Skeletal muscle satellite cell (primary cell): ENCODE measurements at regions not wholly inside any gene's neighbourhood (a gene's known extent, or its start where the extent isn't known, plus 50 kb on each side); places are given as distances from the start of the nearest gene placed in this dataset.

Experiments used
- H3K27me3 ChIP-seq: 2 replicates; pipeline ENCODE4 v1.7.0; 2013; ENCODE audit warnings: low read length; ENCODE audit not compliant: control insufficient read depth, insufficient read depth
- H3K36me3 ChIP-seq: 2 replicates; pipeline ENCODE4 v1.7.0; 2013; ENCODE audit warnings: mild to moderate bottlenecking, control low read depth, low read length; ENCODE audit not compliant: insufficient read depth
- H3K4me1 ChIP-seq: 2 replicates; pipeline ENCODE4 v1.7.0; 2013; ENCODE audit warnings: low read length; ENCODE audit not compliant: control insufficient read depth, insufficient read depth
- H3K4me2 ChIP-seq: 2 replicates; pipeline ENCODE4 v1.7.0; 2013; ENCODE audit warnings: mild to moderate bottlenecking, low read length
- H3K4me3 ChIP-seq: 2 replicates; pipeline ENCODE4 v1.7.0; 2013; ENCODE audit warnings: low read length
- H3K9ac ChIP-seq: 2 replicates; pipeline ENCODE4 v1.7.0; 2013; ENCODE audit warnings: mild to moderate bottlenecking, low read depth, low read length, moderate library complexity
- H3K9me3 ChIP-seq: replicated peaks from 2 replicates; pipeline ENCODE4 v1.7.0; 2013; ENCODE audit warnings: mild to moderate bottlenecking, control low read depth, low read length

- no peak overlapping the region for H3K4me3 ChIP-seq
- H3K4me2 ChIP-seq, result no peak overlapping the region
- peaks cover 6% of the 10 kb centered on the region for H3K9me3 ChIP-seq
- H3K27me3 ChIP-seq, result no peaks in the 10 kb centered on the region
- no peaks in the 10 kb centered on the region for H3K4me1 ChIP-seq
- no peak overlapping the region for H3K9ac ChIP-seq
- H3K36me3 ChIP-seq, result no peaks in the 10 kb centered on the region
These were observed 197.0 kb downstream of the MAF start for GRCh38 chr16:79403534-79403933.

DNA sequence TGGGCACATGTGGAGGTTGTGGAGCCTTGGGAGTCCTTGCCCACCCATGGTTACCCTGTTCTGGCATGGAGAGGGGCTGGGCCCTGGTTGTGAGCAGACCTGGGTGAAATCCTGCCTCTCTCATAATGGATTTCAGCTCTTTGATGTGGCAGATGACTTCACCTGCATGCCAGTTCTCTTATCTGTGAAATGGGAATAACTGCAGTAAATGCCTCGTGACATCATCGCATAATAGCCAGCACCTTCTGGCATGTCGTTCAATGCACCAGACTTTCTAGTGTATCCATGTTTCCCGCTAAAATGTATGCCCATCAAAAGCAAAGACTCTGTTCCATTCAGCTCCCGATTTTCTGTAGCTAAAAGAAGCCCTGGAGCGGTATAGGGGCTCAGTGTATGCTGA lies 197.6 kb downstream of the MAF start:
- no peaks in the 10 kb centered on the region for H3K27me3 ChIP-seq
- no peak overlapping the region for H3K4me2 ChIP-seq

GRCh38 chr16:79402356-79402755 lies 198.2 kb downstream of the MAF start:
- H3K27me3 ChIP-seq, result no peaks in the 10 kb centered on the region
- H3K4me1 ChIP-seq, result no peaks in the 10 kb centered on the region
- H3K4me2 ChIP-seq, result no peak overlapping the region
- H3K9ac ChIP-seq, result no peak overlapping the region
- no peaks in the 10 kb centered on the region for H3K36me3 ChIP-seq
- H3K9me3 ChIP-seq, result peaks cover 3% of the 10 kb centered on the region
- no peak overlapping the region for H3K4me3 ChIP-seq

More for the DNA sequence above, 197.6 kb downstream of the MAF start:
- H3K4me1 ChIP-seq, result no peaks in the 10 kb centered on the region
- H3K9ac ChIP-seq, result no peak overlapping the region
- H3K9me3 ChIP-seq, result peaks cover 6% of the 10 kb centered on the region
- H3K36me3 ChIP-seq, result no peaks in the 10 kb centered on the region
- no peak overlapping the region for H3K4me3 ChIP-seq

DNA sequence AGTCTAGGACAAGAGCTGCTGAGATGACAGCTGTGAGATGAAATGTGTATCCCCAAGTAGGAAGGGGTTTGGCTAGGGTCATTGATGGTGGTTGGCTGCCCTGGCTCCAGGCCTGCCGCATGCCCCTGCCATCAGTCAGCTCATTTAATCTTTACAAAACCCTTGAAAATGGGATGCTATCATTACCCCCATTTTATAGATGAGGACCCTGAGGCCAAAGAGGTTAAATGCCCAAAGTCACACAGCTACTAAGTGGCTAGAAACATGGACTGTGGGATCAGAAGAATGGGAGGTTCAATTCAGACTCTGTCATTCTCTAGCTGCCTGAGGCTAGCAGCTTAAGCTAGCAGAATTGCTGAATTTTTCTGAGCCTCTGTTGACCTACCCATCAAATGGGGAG lies 198.8 kb downstream of the MAF start:
- H3K4me3 ChIP-seq, result no peak overlapping the region
- no peaks in the 10 kb centered on the region for H3K36me3 ChIP-seq
- no peaks in the 10 kb centered on the region for H3K4me1 ChIP-seq
- H3K9ac ChIP-seq, result no peak overlapping the region
- no peaks in the 10 kb centered on the region for H3K27me3 ChIP-seq
- H3K9me3 ChIP-seq, result peaks cover 7% of the 10 kb centered on the region
- H3K4me2 ChIP-seq, result no peak overlapping the region

DNA sequence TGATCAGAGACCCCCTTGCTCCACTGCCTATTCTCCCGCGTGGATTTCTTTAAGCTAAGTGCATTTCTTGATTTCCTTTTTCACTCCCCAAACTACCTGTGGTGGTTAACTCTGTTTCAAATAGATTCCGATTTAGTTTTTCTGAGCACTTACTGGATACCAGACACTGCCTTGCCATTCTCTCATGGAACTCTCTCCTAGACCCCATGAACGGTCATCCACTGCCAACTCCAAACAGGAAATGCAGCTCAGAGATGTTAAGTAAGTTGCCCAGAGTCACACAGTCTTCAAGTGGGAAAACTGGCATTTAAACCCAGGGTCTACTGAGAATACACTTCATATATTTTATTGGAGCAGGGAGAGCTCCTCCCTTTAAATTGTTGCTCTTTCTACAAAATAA lies 199.4 kb downstream of the MAF start:
- Histone ChIP-seq H3K4me1 (no peaks in the 10 kb centered on the region), H3K27me3 (no peaks in the 10 kb centered on the region), H3K4me2 (no peak overlapping the region), H3K36me3 (no peaks in the 10 kb centered on the region), H3K9ac (no peak overlapping the region), H3K9me3 (peaks cover 7% of the 10 kb centered on the region), H3K4me3 (no peak overlapping the region)

- Histone ChIP-seq H3K9me3 (peaks cover 7% of the 10 kb centered on the region), H3K36me3 (no peaks in the 10 kb centered on the region), H3K27me3 (no peaks in the 10 kb centered on the region), H3K4me1 (no peaks in the 10 kb centered on the region), H3K9ac (no peak overlapping the region), H3K4me2 (no peak overlapping the region), H3K4me3 (no peak overlapping the region)
These were observed 199.9 kb downstream of the MAF start for GRCh38 chr16:79400462-79401149.

DNA sequence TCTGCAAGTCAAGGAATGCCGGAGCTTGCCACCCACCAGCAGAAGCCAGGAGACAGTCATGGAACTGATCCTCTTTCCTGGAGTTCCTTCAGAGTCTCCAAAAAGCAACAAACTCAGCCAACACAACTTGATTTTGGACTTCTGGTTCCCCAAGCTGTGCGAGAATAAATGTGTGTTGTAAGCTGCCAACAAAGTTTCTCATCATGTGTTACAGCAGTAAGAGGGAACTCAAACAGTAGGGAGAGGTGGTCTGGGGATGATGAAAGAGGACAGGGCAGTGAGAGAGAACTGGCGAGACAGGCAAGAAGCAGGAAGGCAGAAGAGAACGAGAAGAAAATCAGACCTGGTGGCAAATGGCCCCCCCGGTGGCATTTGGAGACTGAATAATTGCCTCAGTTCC lies 204.9 kb downstream of the MAF start:
- H3K36me3 ChIP-seq, result no peaks in the 10 kb centered on the region
- H3K4me1 ChIP-seq, result no peaks in the 10 kb centered on the region
- no peak overlapping the region for H3K4me2 ChIP-seq
- no peak overlapping the region for H3K4me3 ChIP-seq
- H3K9ac ChIP-seq, result no peak overlapping the region
- H3K27me3 ChIP-seq, result no peaks in the 10 kb centered on the region
- peaks cover 7% of the 10 kb centered on the region for H3K9me3 ChIP-seq

- no peaks in the 10 kb centered on the region for H3K36me3 ChIP-seq
These were observed 206.3 kb downstream of the MAF start for GRCh38 chr16:79394206-79394605.

GRCh38 chr16:79393564-79393963 lies 207.0 kb downstream of the MAF start:
- no peaks in the 10 kb centered on the region for H3K4me1 ChIP-seq
- H3K9ac ChIP-seq, result no peak overlapping the region
- H3K36me3 ChIP-seq, result no peaks in the 10 kb centered on the region
- no peak overlapping the region for H3K4me3 ChIP-seq
- H3K27me3 ChIP-seq, result no peaks in the 10 kb centered on the region
- no peak overlapping the region for H3K4me2 ChIP-seq
- H3K9me3 ChIP-seq, result peaks cover 4% of the 10 kb centered on the region

More at GRCh38 chr16:79394206-79394605, 206.3 kb downstream of the MAF start:
- no peak overlapping the region for H3K4me3 ChIP-seq
- H3K27me3 ChIP-seq, result no peaks in the 10 kb centered on the region
- H3K4me2 ChIP-seq, result no peak overlapping the region
- no peaks in the 10 kb centered on the region for H3K4me1 ChIP-seq
- H3K9me3 ChIP-seq, result peaks cover 6% of the 10 kb centered on the region
- H3K9ac ChIP-seq, result no peak overlapping the region

- no peaks in the 10 kb centered on the region for H3K27me3 ChIP-seq
- H3K9ac ChIP-seq, result no peak overlapping the region
- no peaks in the 10 kb centered on the region for H3K4me1 ChIP-seq
- H3K36me3 ChIP-seq, result no peaks in the 10 kb centered on the region
- H3K9me3 ChIP-seq, result peaks cover 4% of the 10 kb centered on the region
- no peak overlapping the region for H3K4me3 ChIP-seq
- no peak overlapping the region for H3K4me2 ChIP-seq
These were observed 207.4 kb downstream of the MAF start for GRCh38 chr16:79393127-79393526.

- Histone ChIP-seq H3K9me3 (peaks cover 2% of the 10 kb centered on the region), H3K36me3 (no peaks in the 10 kb centered on the region), H3K4me3 (no peak overlapping the region), H3K27me3 (no peaks in the 10 kb centered on the region), H3K9ac (no peak overlapping the region), H3K4me1 (no peaks in the 10 kb centered on the region), H3K4me2 (no peak overlapping the region)
These were observed 208.5 kb downstream of the MAF start for GRCh38 chr16:79392081-79392480.

- no peaks in the 10 kb centered on the region for H3K9me3 ChIP-seq
- no peak overlapping the region for H3K4me3 ChIP-seq
- H3K9ac ChIP-seq, result no peak overlapping the region
- H3K36me3 ChIP-seq, result no peaks in the 10 kb centered on the region
- H3K27me3 ChIP-seq, result no peaks in the 10 kb centered on the region
- no peak overlapping the region for H3K4me2 ChIP-seq
- H3K4me1 ChIP-seq, result no peaks in the 10 kb centered on the region
These were observed 209.1 kb downstream of the MAF start for GRCh38 chr16:79391395-79391794.
